ENCODE measurements at regions not wholly inside any gene's neighbourhood (a gene's known extent, or its start where the extent isn't known, plus 50 kb on each side); places are given as distances from the start of the nearest gene placed in this dataset.

DNA sequence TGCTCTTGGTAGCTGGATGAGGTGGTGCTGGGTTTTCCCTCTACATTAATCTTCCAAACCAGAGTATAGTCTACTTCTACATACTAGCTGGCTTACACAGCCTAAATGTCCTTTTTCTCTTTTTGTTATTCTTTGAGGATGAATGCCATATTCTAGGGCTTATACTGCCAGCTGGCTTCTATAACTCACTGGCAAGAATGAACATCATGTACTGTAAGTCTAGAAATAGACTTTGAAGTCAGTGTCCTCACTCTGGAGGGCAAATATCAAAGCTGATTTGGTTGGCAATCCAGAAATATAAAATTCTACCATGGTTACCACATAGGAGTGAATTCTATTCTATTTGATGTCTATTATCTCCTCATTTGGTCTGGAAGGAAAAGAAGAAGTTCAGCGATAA, 251.7 kb upstream of the TYRP1 start:
- TF ChIP-seq ZBTB7A (tag by site-specific recombination; IDR thresholded peaks at IDR 0.05; ENCODE audit: low read depth) (no peak), SP2 (tag by site-specific recombination; IDR thresholded peaks at IDR 0.05) (no peak), ZNF48 (tag by site-specific recombination; IDR thresholded peaks at IDR 0.05) (no peak), ZNF664 (tag by site-specific recombination; IDR thresholded peaks at IDR 0.05) (no peak), ZNF549 (tag by site-specific recombination; IDR thresholded peaks at IDR 0.05) (no peak)
- TF ChIP-seq, protein P1, sequence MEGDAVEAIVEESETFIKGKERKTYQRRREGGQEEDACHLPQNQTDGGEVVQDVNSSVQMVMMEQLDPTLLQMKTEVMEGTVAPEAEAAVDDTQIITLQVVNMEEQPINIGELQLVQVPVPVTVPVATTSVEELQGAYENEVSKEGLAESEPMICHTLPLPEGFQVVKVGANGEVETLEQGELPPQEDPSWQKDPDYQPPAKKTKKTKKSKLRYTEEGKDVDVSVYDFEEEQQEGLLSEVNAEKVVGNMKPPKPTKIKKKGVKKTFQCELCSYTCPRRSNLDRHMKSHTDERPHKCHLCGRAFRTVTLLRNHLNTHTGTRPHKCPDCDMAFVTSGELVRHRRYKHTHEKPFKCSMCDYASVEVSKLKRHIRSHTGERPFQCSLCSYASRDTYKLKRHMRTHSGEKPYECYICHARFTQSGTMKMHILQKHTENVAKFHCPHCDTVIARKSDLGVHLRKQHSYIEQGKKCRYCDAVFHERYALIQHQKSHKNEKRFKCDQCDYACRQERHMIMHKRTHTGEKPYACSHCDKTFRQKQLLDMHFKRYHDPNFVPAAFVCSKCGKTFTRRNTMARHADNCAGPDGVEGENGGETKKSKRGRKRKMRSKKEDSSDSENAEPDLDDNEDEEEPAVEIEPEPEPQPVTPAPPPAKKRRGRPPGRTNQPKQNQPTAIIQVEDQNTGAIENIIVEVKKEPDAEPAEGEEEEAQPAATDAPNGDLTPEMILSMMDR (tag by site-specific recombination; IDR thresholded peaks at IDR 0.05): no peak

Data from HEK293 (cell line).